Endothelial cell of umbilical vein (primary cell): ENCODE measurements at regions not wholly inside any gene's neighbourhood (a gene's known extent, or its start where the extent isn't known, plus 50 kb on each side); places are given as distances from the start of the nearest gene placed in this dataset.

ENCODE experiments used
- BruUV-seq: library from RNA; stranded (reverse); fragments of 400-500 nt; replicated peaks from 2 replicates; lab custom pipeline; 2021; lab: Mats Ljungman, UMichigan
- CTCF ChIA-PET: fragments of 300-600, 350-600 bp; sonication (Branson Sonifier 250); formaldehyde crosslinking; loops from one replicate; lab custom pipeline; 2021; ENCODE audit warnings: antibody characterized with exemption, inconsistent platforms; lab: Charles Lee
- POLR2A ChIA-PET: fragments of 300-600, 350-600 bp; sonication (Branson Sonifier 250); formaldehyde crosslinking; loops from one replicate; lab custom pipeline; 2021; ENCODE audit warnings: antibody characterized with exemption, inconsistent platforms; lab: Charles Lee
- DNase-seq: peaks from one replicate; pipeline ENCODE4 v3.0.0-alpha.2; 2011; ENCODE audit warnings: low read depth, low spot score
- FAIRE-seq: peaks from 2 replicates; lab custom pipeline; 2011; peaks lifted over from hg19 to GRCh38; lab: Jason Lieb, UNC
- H2AFZ ChIP-seq: 2 replicates; pipeline ENCODE4 v1.6.0; 2012; ENCODE audit warnings: low read depth, low read length, control low read depth, inconsistent platforms
- H3K27ac ChIP-seq: 2 replicates; pipeline ENCODE4 v1.5.1; 2011; ENCODE audit warnings: low read depth, mild to moderate bottlenecking, control low read depth, low read length, moderate library complexity; ENCODE audit not compliant: insufficient read depth
- H3K27me3 ChIP-seq, 2 experiments: 2 replicates each; pipeline versions ENCODE4 v1.6.0 to v1.6.1; 2011; ENCODE audit warnings: low read length in 2 of 2, mixed read lengths in 1 of 2; ENCODE audit not compliant: control insufficient read depth in 2 of 2, insufficient read depth in 2 of 2
- H3K36me3 ChIP-seq, 2 experiments: 2 replicates in 1 of 2; 3 replicates in 1 of 2; pipeline ENCODE4 v1.5.1; 2011; ENCODE audit warnings: low read length in 2 of 2, mild to moderate bottlenecking in 1 of 2, moderate library complexity in 1 of 2; ENCODE audit not compliant: control insufficient read depth in 2 of 2, insufficient read depth in 2 of 2; ENCODE audit errors: extremely low read depth in 1 of 2
- H3K4me1 ChIP-seq: 3 replicates; pipeline ENCODE4 v1.5.1; 2011; ENCODE audit warnings: mild to moderate bottlenecking, low read length; ENCODE audit not compliant: control insufficient read depth, insufficient read depth; ENCODE audit errors: extremely low read depth
- H3K4me2 ChIP-seq: 2 replicates; pipeline ENCODE4 v1.6.1; 2011; ENCODE audit warnings: low read length, control low read depth, mixed read lengths; ENCODE audit not compliant: insufficient read depth
- H3K4me3 ChIP-seq, 3 experiments: fragments of 200-600 bp in 1 of 3; sonication (generic), shearing (Covaris generic) in 1 of 3; replicated peaks in 1 of 3; 2 replicates each; pipeline ENCODE4 v1.5.1; 2011 to 2016; ENCODE audit warnings: control low read depth in 3 of 3, low read length in 3 of 3, mild to moderate bottlenecking in 2 of 3, inconsistent platforms in 1 of 3, low read depth in 1 of 3, moderate library complexity in 1 of 3; ENCODE audit not compliant: insufficient read depth in 1 of 3
- H3K79me2 ChIP-seq: 2 replicates; pipeline ENCODE4 v1.6.0; 2012; ENCODE audit warnings: low read length, inconsistent platforms; ENCODE audit not compliant: control insufficient read depth, insufficient read depth
- H3K9ac ChIP-seq: replicated peaks from 2 replicates; pipeline ENCODE3; 2011; ENCODE audit warnings: low read length, control low read depth; ENCODE audit not compliant: insufficient read depth; ENCODE audit errors: extremely low read depth
- H3K9me1 ChIP-seq: replicated peaks from 3 replicates; pipeline ENCODE4 v1.6.0; 2011; ENCODE audit warnings: mild to moderate bottlenecking, low read length; ENCODE audit not compliant: control insufficient read depth, insufficient read depth; ENCODE audit errors: extremely low read depth
- H3K9me3 ChIP-seq: replicated peaks from 2 replicates; pipeline ENCODE4 v1.5.1; 2012; ENCODE audit warnings: low read length, inconsistent platforms; ENCODE audit not compliant: control insufficient read depth, insufficient read depth
- H4K20me1 ChIP-seq: replicated peaks from 2 replicates; pipeline ENCODE3; 2011; ENCODE audit warnings: mild to moderate bottlenecking, low read length; ENCODE audit not compliant: control insufficient read depth, insufficient read depth; ENCODE audit errors: extremely low read depth
- EZH2 ChIP-seq: IDR thresholded peaks from 2 replicates; pipeline ENCODE4 v1.6.1; 2012; ENCODE audit warnings: borderline replicate concordance, low read depth, mild to moderate bottlenecking, moderate library complexity, low read length, inconsistent platforms; ENCODE audit not compliant: severe bottlenecking
- FOS ChIP-seq: IDR thresholded peaks from 2 replicates; pipeline ENCODE4 v1.6.1; 2011; ENCODE audit warnings: mild to moderate bottlenecking, low read length, moderate library complexity, borderline replicate concordance; ENCODE audit not compliant: insufficient read depth
- GATA2 ChIP-seq: IDR thresholded peaks from 2 replicates; pipeline ENCODE4 v1.7.0; 2011; ENCODE audit warnings: low read depth, mild to moderate bottlenecking, moderate library complexity, mixed read lengths, low read length; ENCODE audit not compliant: insufficient read length, insufficient read depth
- JUN ChIP-seq: IDR thresholded peaks from 2 replicates; pipeline ENCODE4 v1.6.1; 2011; ENCODE audit warnings: borderline replicate concordance, low read depth; ENCODE audit not compliant: insufficient read length, insufficient read depth
- MYC ChIP-seq: IDR thresholded peaks from one replicate; pipeline ENCODE4 v1.6.1; 2011; ENCODE audit warnings: mild to moderate bottlenecking, low read depth, low read length
- POLR2A ChIP-seq: IDR thresholded peaks from 2 replicates; pipeline ENCODE4 v1.6.1; 2012; ENCODE audit warnings: low read depth, mild to moderate bottlenecking, control low read depth, low read length
- POLR2AphosphoS5 ChIP-seq: IDR thresholded peaks from 2 replicates; pipeline ENCODE4 v1.6.1; 2012; ENCODE audit warnings: low read depth, mild to moderate bottlenecking, control low read depth, low read length, moderate library complexity; ENCODE audit not compliant: insufficient read depth
- dilution Hi-C: fragments of 300-500 bp; cut with MboI; formaldehyde crosslinking; loops from one replicate; pipeline ENCODE4 v1.15.0; 2019; ENCODE audit warnings: low sequenced_read_pairs; ENCODE audit not compliant: extremely low pct_ligation_motif_present
- intact Hi-C: fragments of 100-400 bp; cut with micrococcal nuclease; formaldehyde crosslinking; loops from one replicate; pipeline ENCODE4 v1.10.0; 2022
- TF ChIP-seq, protein P1 (sequence below), 2 donors: IDR thresholded peaks; 1 replicate in 1 of 2; 2 replicates in 1 of 2; pipeline ENCODE4 v1.5.1; 2011; ENCODE audit warnings: low read length in 2 of 2, mild to moderate bottlenecking in 2 of 2, moderate library complexity in 2 of 2, control low read depth in 1 of 2, inconsistent platforms in 1 of 2, low read depth in 1 of 2; ENCODE audit not compliant: insufficient read depth in 1 of 2; ENCODE audit errors: extremely low read depth in 1 of 2
- TF ChIP-seq, protein P2 (sequence below): IDR thresholded peaks from 2 replicates; pipeline ENCODE4 v1.6.1; 2011; ENCODE audit not compliant: insufficient read depth, insufficient read length

DNA sequence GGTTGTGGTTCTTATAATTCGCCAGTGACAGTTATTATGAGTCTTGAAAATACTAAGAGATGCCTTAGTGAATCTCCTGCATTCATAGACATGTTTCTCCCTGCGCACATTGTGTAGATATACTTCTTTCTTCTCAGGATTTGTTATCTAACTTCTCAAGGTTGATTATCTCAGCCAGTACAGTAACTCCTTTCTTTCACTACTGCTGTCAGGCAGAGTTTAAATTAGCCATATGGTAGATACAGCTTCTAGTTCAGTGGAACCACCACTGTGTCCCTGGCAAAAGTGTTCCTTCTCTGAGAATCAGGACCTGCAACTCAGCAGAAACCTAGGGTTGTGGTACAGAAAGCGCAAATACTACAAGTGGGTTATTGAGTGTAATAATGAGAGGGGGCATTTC, 175.0 kb upstream of the SGO1 start:
- no peaks in the 10 kb centered on the region for H3K4me1 ChIP-seq
- H3K4me2 ChIP-seq: no peak overlapping the region
- FAIRE-seq (no peak), DNase-seq (no peak)
- no peaks in the 10 kb centered on the region for H3K36me3 ChIP-seq
- no peaks in the 10 kb centered on the region for H3K27me3 ChIP-seq
- intact Hi-C loops: no loop called here
- ChIA-PET CTCF (no interaction called here), POLR2A (no interaction called here)
- H3K9ac ChIP-seq: no peak overlapping the region
- H2AFZ ChIP-seq: no peak overlapping the region
- no peak overlapping the region for H3K27ac ChIP-seq
- no peaks in the 10 kb centered on the region for H3K79me2 ChIP-seq
- no peaks in the 10 kb centered on the region for H3K9me1 ChIP-seq
- H3K4me3 ChIP-seq: no peak overlapping the region
- H3K9me3 ChIP-seq: no peaks in the 10 kb centered on the region
- H4K20me1 ChIP-seq: no peaks in the 10 kb centered on the region
- TF ChIP-seq MYC (no peak), POLR2AphosphoS5 (no peak), JUN (no peak), POLR2A (no peak), FOS (no peak), EZH2 (no peak), GATA2 (no peak)
- TF ChIP-seq, protein P1, sequence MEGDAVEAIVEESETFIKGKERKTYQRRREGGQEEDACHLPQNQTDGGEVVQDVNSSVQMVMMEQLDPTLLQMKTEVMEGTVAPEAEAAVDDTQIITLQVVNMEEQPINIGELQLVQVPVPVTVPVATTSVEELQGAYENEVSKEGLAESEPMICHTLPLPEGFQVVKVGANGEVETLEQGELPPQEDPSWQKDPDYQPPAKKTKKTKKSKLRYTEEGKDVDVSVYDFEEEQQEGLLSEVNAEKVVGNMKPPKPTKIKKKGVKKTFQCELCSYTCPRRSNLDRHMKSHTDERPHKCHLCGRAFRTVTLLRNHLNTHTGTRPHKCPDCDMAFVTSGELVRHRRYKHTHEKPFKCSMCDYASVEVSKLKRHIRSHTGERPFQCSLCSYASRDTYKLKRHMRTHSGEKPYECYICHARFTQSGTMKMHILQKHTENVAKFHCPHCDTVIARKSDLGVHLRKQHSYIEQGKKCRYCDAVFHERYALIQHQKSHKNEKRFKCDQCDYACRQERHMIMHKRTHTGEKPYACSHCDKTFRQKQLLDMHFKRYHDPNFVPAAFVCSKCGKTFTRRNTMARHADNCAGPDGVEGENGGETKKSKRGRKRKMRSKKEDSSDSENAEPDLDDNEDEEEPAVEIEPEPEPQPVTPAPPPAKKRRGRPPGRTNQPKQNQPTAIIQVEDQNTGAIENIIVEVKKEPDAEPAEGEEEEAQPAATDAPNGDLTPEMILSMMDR (IDR thresholded peaks at IDR 0.05; ENCODE audit: extremely low read depth in 1 of 2, insufficient read depth in 1 of 2, low read depth in 1 of 2, low read length in 2 of 2): no peak
- TF ChIP-seq, protein P2, sequence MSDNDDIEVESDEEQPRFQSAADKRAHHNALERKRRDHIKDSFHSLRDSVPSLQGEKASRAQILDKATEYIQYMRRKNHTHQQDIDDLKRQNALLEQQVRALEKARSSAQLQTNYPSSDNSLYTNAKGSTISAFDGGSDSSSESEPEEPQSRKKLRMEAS: no peak
- dilution Hi-C loops: no loop called here
- no TSS peak for BruUV-seq
